ENCODE measurements at regions not wholly inside any gene's neighbourhood (a gene's known extent, or its start where the extent isn't known, plus 50 kb on each side); places are given as distances from the start of the nearest gene placed in this dataset.
"Not testable (repeated sequence)": the region's sequence is repeated elsewhere in the genome, so short reads cannot be mapped to it uniquely, and the experiment has no call there.

- DNase-seq, result no peak
Measured at GRCh38 chr2:101609433-101609832, 88.1 kb upstream of the MAP4K4 start.

- DNase-seq, result no peak
Measured at GRCh38 chr2:101608408-101609310, 88.8 kb upstream of the MAP4K4 start.

GRCh38 chr2:101597347-101597944 is 100.1 kb upstream of the MAP4K4 start:
- no peak for DNase-seq

- no peak for DNase-seq
Measured at GRCh38 chr2:101596333-101596732, 101.2 kb upstream of the MAP4K4 start.

DNA sequence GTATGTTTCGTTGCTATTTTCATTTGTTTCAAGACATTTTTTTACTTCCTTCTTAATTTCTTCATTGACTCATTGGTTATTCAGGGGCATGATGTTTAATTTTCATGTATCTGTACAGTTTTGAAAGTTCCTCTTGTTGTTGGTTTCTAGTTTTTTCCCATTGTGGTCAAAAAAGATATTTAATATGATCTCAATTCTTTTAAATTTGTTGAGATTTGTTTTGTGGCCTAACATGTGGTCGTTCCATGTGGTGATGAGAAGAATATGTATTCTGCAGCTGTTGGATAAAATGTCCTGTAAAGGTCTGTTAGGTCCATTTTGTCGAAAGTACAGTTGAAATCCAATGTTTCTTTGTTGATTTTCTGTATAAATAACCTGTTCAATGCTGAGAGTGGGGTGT is 110.3 kb upstream of the MAP4K4 start:
- no peak for DNase-seq

- no peak for DNase-seq
Measured at GRCh38 chr2:101583861-101584260, 108.9 kb upstream of the RFX8 start.

GRCh38 chr2:101581675-101582299 is 106.9 kb upstream of the RFX8 start:
- no peak for DNase-seq

- no peak for DNase-seq
Measured at GRCh38 chr2:101580528-101580927, 105.6 kb upstream of the RFX8 start.

GRCh38 chr2:101578671-101579070 is 103.8 kb upstream of the RFX8 start:
- DNase-seq, result no peak

DNA sequence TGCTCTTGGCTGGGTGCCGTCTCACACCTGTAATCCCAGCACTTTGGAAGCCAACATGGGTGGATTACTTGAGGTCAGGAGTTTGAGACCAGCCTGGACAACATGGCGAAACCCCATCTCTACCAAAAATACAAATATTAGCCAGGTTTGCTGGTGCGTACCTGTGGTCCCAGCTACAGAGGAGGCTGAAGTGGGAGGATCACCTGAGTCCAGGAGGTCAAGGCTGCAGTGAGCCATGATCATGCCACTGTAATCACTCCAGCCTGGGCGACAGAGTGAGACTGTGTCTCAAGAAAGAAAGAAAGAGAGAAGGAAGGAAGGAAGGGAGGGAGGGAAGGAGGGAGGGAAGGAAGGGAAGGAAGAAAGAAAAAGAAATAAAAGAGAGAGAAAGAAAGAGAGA is 103.2 kb upstream of the RFX8 start:
- DNase-seq, result not testable (repeated sequence)

GRCh38 chr2:101577173-101577572 is 102.3 kb upstream of the RFX8 start:
- DNase-seq, result no peak

GRCh38 chr2:101574622-101575021 is 99.7 kb upstream of the RFX8 start:
- no peak for DNase-seq

DNA sequence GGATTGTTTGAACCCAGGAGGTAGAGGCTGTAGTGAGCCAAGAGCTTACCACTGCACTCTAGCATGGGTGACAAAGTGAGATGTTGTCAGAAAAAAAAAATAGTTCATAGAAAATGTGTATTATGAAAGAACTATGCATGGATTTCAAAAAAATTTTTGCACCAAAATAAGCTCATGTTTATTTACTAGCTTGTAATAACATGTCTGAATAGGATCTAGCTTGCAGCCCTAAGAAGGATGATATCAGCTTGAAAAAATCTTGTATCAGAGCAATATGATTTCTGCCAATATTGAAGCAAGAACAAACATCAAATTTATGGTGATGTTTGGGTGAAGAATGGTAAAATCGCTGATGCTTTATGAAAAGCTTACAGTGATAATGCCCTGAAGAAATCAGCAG is 97.0 kb upstream of the RFX8 start:
- no peak for DNase-seq

DNA sequence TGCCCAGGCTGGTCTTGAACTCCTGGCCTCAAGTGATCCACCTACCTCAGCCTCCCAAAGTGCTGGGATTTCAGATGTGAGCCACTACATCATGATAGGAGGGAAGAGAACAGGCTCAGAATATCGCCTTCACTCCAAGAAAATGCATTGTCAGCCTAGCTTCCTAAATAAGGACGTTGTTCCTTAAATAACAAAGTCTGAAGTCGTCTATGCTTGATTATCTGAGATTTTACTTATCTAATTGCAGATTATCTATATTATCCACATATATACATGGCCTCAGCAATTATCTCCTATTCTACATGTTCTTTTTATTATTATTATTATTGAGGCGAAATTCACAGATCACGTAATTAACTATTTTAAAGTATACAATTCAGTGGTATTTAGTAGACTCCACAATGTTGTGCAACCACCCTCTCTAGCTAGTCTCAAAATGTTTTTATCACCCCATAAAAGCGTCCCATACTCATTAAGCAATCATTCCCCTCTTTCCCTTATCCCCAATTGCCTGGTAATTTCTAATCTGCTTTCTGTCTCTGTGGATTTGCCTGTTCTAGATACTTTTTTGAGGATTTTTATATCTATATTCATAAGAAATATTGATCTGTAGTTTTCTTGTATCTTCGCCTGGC is 95.1 kb upstream of the RFX8 start:
- no peak for DNase-seq

DNA sequence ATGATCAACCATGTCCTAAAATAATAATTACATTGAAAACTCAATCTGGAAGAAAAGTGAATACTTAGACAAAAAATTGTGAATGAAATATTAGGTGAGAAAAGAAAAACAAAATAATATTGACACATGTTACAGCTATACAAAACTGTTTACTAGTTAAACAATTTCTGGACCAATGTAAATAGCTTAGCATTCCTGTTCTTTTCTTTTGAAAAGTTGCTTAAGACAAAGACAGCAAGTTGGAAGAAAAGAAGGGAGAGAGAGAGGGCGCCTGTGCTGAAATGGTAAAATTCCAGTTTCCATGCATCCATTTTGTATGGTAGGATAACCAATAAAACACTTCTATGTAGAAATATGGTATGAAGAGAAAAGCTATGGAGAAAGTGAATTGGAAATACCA is 94.1 kb upstream of the RFX8 start:
- no peak for DNase-seq

DNA sequence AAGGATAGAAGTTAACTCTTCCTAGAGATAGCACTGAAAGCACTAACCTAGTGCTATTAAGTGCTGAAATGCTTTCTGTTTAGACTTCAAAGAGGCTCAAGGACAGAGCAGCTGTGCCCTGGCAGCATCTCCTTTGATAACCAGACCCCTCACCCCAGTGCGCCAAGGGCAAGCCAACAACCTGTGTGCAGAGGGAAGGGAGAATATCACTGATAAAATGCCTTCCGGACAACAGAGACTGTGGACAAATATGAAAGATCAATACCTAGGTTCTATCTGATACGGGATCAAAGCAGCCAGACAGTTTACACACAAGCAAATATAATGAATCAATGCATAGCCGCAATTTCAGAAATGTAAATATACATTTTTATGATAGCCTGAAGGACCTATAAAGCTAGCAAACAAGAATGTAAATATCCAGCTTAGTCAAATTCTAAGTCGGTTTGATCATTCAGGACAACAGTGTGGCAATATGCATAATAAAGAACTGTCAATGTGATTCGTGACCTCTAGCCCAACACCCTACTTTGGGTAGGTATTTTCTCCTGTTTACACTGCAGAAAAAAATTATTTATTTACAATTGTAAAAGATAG is 91.8 kb upstream of the RFX8 start:
- no peak for DNase-seq

GRCh38 chr2:101563849-101564248 is 88.9 kb upstream of the RFX8 start:
- DNase-seq, result no peak

DNA sequence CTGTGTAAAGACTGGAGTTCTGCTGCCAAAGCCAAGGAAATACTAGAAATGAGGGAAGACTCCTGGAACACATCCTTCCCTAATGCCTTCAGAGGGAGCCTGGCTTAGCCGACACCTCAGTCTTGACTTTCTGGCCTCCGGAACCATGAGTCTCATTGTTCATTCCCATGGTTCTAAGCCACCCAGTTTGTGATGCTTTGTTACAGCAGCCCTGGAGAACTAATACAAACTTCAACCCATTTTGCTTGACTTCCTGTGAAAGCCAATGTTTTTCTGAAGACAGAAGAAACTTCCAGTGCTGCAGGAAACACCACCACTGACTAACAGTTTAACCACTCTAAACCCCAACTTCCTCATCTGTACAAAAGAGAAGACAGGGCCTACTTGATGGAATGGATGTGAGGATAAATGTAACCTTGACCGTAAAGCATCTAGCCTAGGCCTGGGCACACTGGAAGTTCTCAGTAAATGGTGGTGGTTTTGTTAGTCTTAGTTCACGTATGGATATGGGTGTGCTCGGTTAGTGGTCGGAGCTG is 85.9 kb upstream of the RFX8 start:
- peak in 1 of 2 donors; percentile 11 for DNase-seq

DNA sequence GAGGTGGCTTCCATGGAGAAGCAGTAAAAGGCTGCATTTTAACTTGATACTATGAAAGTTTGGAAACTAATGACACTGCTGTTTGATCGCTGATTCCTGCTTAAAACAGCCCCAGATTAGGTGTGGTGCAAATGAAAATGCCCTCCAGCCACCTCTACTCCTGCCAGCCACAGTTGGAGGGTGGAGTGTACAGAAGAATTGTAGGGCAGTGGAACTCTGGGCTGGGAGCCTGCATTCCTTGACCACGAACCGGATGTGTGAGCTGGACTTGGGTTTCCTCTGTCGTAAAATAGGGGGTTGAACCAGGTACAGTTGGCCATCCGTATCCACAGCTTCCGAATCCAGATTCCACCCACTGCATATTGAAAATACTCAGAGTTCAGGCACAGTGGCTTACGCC is 84.6 kb upstream of the RFX8 start:
- no peak for DNase-seq

GRCh38 chr2:101558740-101559525 is 84.0 kb upstream of the RFX8 start:
- DNase-seq, result no peak

- no peak for DNase-seq
Measured at GRCh38 chr2:101556033-101556459, 81.1 kb upstream of the RFX8 start.

DNA sequence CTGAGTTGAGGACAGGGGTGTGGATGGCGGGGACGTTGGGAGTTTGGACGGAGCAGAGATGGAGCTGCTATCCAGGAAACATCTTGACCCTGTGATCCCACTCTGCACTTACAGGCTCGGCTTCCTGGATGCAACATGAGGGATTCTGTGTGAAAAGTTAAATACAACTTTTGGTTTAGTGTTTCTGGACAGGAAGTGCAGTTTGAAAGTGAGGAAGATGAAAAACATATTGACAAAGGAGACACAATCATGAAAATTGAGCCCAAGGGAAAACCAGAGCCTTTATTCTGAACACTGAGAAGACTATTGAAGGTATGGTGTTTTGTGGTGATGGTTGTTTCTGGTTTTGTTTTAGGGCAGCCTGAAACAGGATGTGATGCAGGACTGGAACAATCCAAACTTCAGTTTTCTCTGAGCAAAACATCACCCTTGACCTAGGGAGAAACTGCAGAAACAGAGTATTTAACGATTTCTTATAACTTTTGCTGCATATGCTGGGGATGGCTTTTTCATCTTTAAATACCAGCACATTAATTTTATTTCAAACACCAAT is 76.5 kb upstream of the RFX8 start:
- no peak for DNase-seq
